GM18907 (cell line): ENCODE measurements at regions not wholly inside any gene's neighbourhood (a gene's known extent, or its start where the extent isn't known, plus 50 kb on each side); places are given as distances from the start of the nearest gene placed in this dataset.
"Not testable (repeated sequence)": the region's sequence is repeated elsewhere in the genome, so short reads cannot be mapped to it uniquely, and the experiment has no call there.

Experiments used
- ATAC-seq: cut with Tn5 transposase; IDR thresholded peaks from one replicate; pipeline ENCODE4 v1.9.1; 2021; ENCODE audit warnings: mild to moderate bottlenecking, moderate library complexity; ENCODE audit not compliant: unreplicated experiment

GRCh38 chr9:26669701-26670670 is 222.6 kb downstream of the CAAP1 start:
- ATAC-seq, result no peak

GRCh38 chr9:26667882-26668281 is 224.7 kb downstream of the CAAP1 start:
- no peak for ATAC-seq

GRCh38 chr9:26665666-26666065 is 226.9 kb downstream of the CAAP1 start:
- no peak for ATAC-seq

GRCh38 chr9:26664087-26664773 is 228.4 kb downstream of the CAAP1 start:
- not testable (repeated sequence) for ATAC-seq

GRCh38 chr9:26662476-26662875 is 230.1 kb downstream of the CAAP1 start:
- ATAC-seq, result no peak

- no peak for ATAC-seq
These were observed 234.1 kb downstream of the CAAP1 start for GRCh38 chr9:26658476-26658875.

- no peak for ATAC-seq
These were observed 234.6 kb downstream of the CAAP1 start for GRCh38 chr9:26657958-26658357.

GRCh38 chr9:26656003-26656870 is 236.4 kb downstream of the CAAP1 start:
- no peak for ATAC-seq

GRCh38 chr9:26655166-26655565 is 237.4 kb downstream of the CAAP1 start:
- ATAC-seq, result no peak

GRCh38 chr9:26650325-26650724 is 242.3 kb downstream of the CAAP1 start:
- ATAC-seq, result no peak

GRCh38 chr9:26643826-26644225 is 248.8 kb downstream of the CAAP1 start:
- no peak for ATAC-seq

- no peak for ATAC-seq
These were observed 252.8 kb downstream of the CAAP1 start for GRCh38 chr9:26639761-26640160.

GRCh38 chr9:26637101-26637500 is 255.5 kb downstream of the CAAP1 start:
- no peak for ATAC-seq

GRCh38 chr9:26613851-26614350 is 278.7 kb downstream of the CAAP1 start:
- not testable (repeated sequence) for ATAC-seq

GRCh38 chr9:26612211-26612610 is 280.4 kb downstream of the CAAP1 start:
- ATAC-seq, result no peak

- no peak for ATAC-seq
These were observed 285.8 kb downstream of the CAAP1 start for GRCh38 chr9:26606756-26607155.

- no peak for ATAC-seq
These were observed 287.2 kb downstream of the CAAP1 start for GRCh38 chr9:26605367-26605766.

GRCh38 chr9:26604076-26604662 is 288.4 kb downstream of the CAAP1 start:
- no peak for ATAC-seq

- no peak for ATAC-seq
These were observed 289.0 kb downstream of the CAAP1 start for GRCh38 chr9:26603617-26604016.

GRCh38 chr9:26597542-26598149 is 295.0 kb downstream of the CAAP1 start:
- no peak for ATAC-seq
